ENCODE measurements at regions not wholly inside any gene's neighbourhood (a gene's known extent, or its start where the extent isn't known, plus 50 kb on each side); places are given as distances from the start of the nearest gene placed in this dataset.

DNA sequence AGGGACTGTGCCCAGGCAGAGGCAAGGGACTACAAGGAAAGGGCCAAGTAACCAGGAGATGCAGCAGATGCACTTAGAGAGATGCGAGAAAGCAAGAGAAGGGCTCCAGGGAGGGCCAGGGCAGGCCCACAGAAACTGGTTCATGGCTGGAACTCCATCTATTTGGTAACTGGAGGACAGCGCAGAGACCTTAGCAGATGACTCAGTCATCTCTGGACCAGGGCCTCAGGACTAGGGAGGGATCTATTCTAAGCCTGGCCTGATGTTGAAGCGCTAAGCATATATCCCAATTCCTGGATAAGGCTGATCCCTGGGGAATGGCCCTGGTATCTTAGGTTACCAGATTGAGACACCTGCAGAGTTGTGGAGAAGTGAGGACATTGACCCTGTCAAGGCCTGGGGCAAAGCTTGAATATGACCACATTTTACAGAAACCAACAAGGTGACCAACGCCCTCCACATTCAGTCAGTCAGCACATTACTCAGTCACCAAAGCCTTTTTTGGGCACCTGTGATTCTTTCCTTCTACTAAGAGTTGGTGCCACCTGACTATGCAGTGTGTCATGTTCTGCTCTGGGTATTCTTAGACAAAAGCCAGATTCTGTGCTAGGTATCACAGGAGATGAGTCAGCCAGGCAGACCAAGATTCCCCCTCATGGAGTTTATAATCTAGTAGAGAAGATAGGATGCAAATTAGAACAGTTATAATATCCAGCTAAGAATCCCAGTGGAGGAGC lies 68.4 kb upstream of the SLCO3A1 start:
- WGBS, 2 donors, result 65 to 82% methylated on average over 3 to 4 of the region's 4 CpGs
- intact Hi-C loops (cut with DNase I), result no loop called here
- H3K36me3 ChIP-seq, result no peaks in the 10 kb centered on the region
- H3K4me3 ChIP-seq, result no peak overlapping the region
- H3K9me3 ChIP-seq, result peaks cover 0 to 5% (median 0%) of the 10 kb centered on the region in 3 donors
- peaks cover 0 to 3% (median 0%) of the 10 kb centered on the region in 4 donors for H3K27me3 ChIP-seq
- H3K4me1 ChIP-seq, result peaks cover 0 to 40% (median 0%) of the 10 kb centered on the region in 3 donors
- TF ChIP-seq POLR2A (IDR thresholded peaks at IDR 0.05) (no peak), CTCF (IDR thresholded peaks at IDR 0.05) (no peak)
- H3K27ac ChIP-seq, result peak overlapping the region in 2 of 4 donors; percentile 43 to 64
- DNase-seq, result no peak

GRCh38 chr15:91787198-91787597 lies 66.3 kb upstream of the SLCO3A1 start:
- DNase-seq, result no peak
- peaks cover 0 to 5% (median 0%) of the 10 kb centered on the region in 3 donors for H3K9me3 ChIP-seq
- H3K27ac ChIP-seq, result no peak overlapping the region
- H3K27me3 ChIP-seq, result peaks cover 0 to 3% (median 0%) of the 10 kb centered on the region in 4 donors
- TF ChIP-seq POLR2A (IDR thresholded peaks at IDR 0.05) (no peak), CTCF (IDR thresholded peaks at IDR 0.05) (no peak)
- intact Hi-C loops (cut with DNase I), result no loop called here
- peaks cover 0 to 50% (median 3%) of the 10 kb centered on the region in 3 donors for H3K4me1 ChIP-seq
- H3K4me3 ChIP-seq, result no peak overlapping the region
- WGBS, 2 donors, result 67% methylated on average over 7 of the region's 7 CpGs
- H3K36me3 ChIP-seq, result no peaks in the 10 kb centered on the region

GRCh38 chr15:91789136-91789535 lies 64.4 kb upstream of the SLCO3A1 start:
- peaks cover 0 to 38% (median 3%) of the 10 kb centered on the region in 3 donors for H3K4me1 ChIP-seq

DNA sequence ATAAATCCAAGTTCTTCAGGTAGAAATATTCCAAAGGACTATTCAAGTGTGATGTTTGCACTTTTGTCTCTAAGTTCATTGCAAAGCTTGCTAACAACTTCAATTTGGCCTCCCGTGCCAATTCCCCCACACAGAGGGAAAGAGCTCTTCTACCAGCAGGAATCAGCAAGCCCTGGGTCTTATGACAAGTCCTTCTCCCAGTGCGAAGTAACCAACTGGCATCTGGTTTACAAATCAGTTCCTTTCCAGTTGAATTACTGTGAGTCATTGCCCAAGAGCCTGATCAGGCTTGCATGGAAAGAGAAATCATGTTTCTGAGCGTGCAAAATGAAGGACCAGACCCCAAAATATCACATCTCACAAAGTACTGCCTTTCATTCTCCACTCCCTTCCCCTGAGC lies 62.7 kb upstream of the SLCO3A1 start:
- H3K27ac ChIP-seq, result peak overlapping the region in 3 of 4 donors; percentile 48 to 70 (median 57)

More at GRCh38 chr15:91789136-91789535, 64.4 kb upstream of the SLCO3A1 start:
- Histone ChIP-seq H3K27ac (no peak overlapping the region), H3K4me3 (no peak overlapping the region), H3K9me3 (peaks cover 0 to 5% (median 0%) of the 10 kb centered on the region in 3 donors), H3K27me3 (peaks cover 0 to 3% (median 0%) of the 10 kb centered on the region in 4 donors), H3K36me3 (no peaks in the 10 kb centered on the region)
- intact Hi-C loops (cut with DNase I), result no loop called here
- TF ChIP-seq CTCF (IDR thresholded peaks at IDR 0.05) (no peak), POLR2A (IDR thresholded peaks at IDR 0.05) (no peak)
- 70 to 97% methylated on average over 3 to 5 of the region's 5 CpGs for WGBS, 2 donors
- DNase-seq, result no peak

More for the DNA sequence above, 62.7 kb upstream of the SLCO3A1 start:
- H3K4me1 ChIP-seq, result peaks cover 0 to 38% (median 3%) of the 10 kb centered on the region in 3 donors
- H3K4me3 ChIP-seq, result no peak overlapping the region
- TF ChIP-seq CTCF (IDR thresholded peaks at IDR 0.05) (no peak), POLR2A (IDR thresholded peaks at IDR 0.05) (no peak)
- H3K27me3 ChIP-seq, result no peaks in the 10 kb centered on the region
- intact Hi-C loops (cut with DNase I), result no loop called here
- H3K36me3 ChIP-seq, result no peaks in the 10 kb centered on the region
- peaks cover 0 to under 1% (median 0%) of the 10 kb centered on the region in 3 donors for H3K9me3 ChIP-seq
- 41 to 45% methylated on average over 3 of the region's 3 CpGs for WGBS, 2 donors
- DNase-seq, result no peak
